ENCODE measurements at regions not wholly inside any gene's neighbourhood (a gene's known extent, or its start where the extent isn't known, plus 50 kb on each side); places are given as distances from the start of the nearest gene placed in this dataset.

DNA sequence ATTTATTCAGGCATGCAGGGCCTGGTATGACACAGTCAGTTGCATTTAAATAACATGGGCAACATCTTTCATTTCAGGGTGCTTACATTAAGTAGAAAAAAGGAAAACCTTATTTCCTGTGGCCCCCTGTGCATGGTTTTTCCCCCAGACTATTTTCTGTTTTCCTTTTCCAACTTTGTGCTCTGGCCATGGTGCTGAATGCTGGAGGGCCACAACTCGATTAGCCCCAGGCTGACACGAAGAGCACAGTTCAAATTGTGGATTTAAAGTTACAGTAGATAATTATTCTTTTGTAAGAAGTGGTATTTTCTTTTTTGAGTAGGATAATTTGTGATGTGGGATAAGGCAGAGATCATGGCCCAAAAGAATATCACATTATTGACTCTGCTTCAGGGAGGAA is 332.0 kb downstream of the HAO1 start:
- TF ChIP-seq FOXK2 (IDR thresholded peaks at IDR 0.05) (no peak), SP1 (IDR thresholded peaks at IDR 0.05) (no peak), FOXA1 (IDR thresholded peaks at IDR 0.05) (no peak), ZNF384 (IDR thresholded peaks at IDR 0.05) (no peak), L3MBTL2 (conservative IDR thresholded peaks at IDR 0.05) (no peak), NFRKB (IDR thresholded peaks at IDR 0.05) (no peak), HDGF (IDR thresholded peaks at IDR 0.05; ENCODE audit: borderline replicate concordance) (no peak), ELF4 (IDR thresholded peaks at IDR 0.05) (no peak)
- TF ChIP-seq, protein P1, sequence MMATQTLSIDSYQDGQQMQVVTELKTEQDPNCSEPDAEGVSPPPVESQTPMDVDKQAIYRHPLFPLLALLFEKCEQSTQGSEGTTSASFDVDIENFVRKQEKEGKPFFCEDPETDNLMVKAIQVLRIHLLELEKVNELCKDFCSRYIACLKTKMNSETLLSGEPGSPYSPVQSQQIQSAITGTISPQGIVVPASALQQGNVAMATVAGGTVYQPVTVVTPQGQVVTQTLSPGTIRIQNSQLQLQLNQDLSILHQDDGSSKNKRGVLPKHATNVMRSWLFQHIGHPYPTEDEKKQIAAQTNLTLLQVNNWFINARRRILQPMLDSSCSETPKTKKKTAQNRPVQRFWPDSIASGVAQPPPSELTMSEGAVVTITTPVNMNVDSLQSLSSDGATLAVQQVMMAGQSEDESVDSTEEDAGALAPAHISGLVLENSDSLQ (IDR thresholded peaks at IDR 0.05), result no peak
